HL-60 (cell line): ENCODE measurements at regions not wholly inside any gene's neighbourhood (a gene's known extent, or its start where the extent isn't known, plus 50 kb on each side); places are given as distances from the start of the nearest gene placed in this dataset.

Experiments
- CTCF ChIP-seq: IDR thresholded peaks from one replicate; pipeline ENCODE4 v1.5.1; 2011; ENCODE audit warnings: low read length, control low read depth, inconsistent platforms; ENCODE audit not compliant: insufficient read depth
- POLR2AphosphoS5 ChIP-seq: IDR thresholded peaks from 2 replicates; pipeline ENCODE4 v1.6.1; 2012; ENCODE audit warnings: low read depth
- REST ChIP-seq: IDR thresholded peaks from 2 replicates; pipeline ENCODE4 v1.6.1; 2012; ENCODE audit warnings: low read depth; ENCODE audit not compliant: insufficient replicate concordance

- TF ChIP-seq CTCF, result no peak
- TF ChIP-seq POLR2AphosphoS5, result no peak
- TF ChIP-seq REST, result no peak
Measured at GRCh38 chr2:51960841-51961335, 929.0 kb upstream of the NRXN1 start.
